Body of pancreas (tissue), 4 donors: ENCODE measurements at regions not wholly inside any gene's neighbourhood (a gene's known extent, or its start where the extent isn't known, plus 50 kb on each side); places are given as distances from the start of the nearest gene placed in this dataset.

Experiments used
- ATAC-seq: fragments of 150-250 bp; one replicate; pipeline ENCODE4 v1.9.1; 2016
- DNase-seq, 4 donors: peaks; one replicate each; pipeline ENCODE4 v3.0.0-alpha.2; 2019
- H3K27ac ChIP-seq, 4 donors: fragments of 200-600 bp; sonication (generic); 1 replicate in 3 of 4; 2 replicates in 1 of 4; pipeline versions ENCODE4 v1.5.1 to v1.6.1; 2016 to 2019; ENCODE audit warnings: mild to moderate bottlenecking in 1 of 4, mixed read lengths in 1 of 4, moderate library complexity in 1 of 4
- H3K27me3 ChIP-seq, 2 donors: fragments of 200-600 bp; sonication (generic); one replicate each; pipeline ENCODE4 v1.6.0; 2016; ENCODE audit warnings: mild to moderate bottlenecking in 1 of 2
- H3K36me3 ChIP-seq, 2 donors: fragments of 200-600 bp; sonication (generic); replicated peaks in 1 of 2; 2 replicates each; pipeline ENCODE4 v1.5.1; 2016; ENCODE audit warnings: low read depth in 2 of 2; ENCODE audit not compliant: insufficient read depth in 1 of 2
- H3K4me1 ChIP-seq: fragments of 200-600 bp; sonication (generic); one replicate; pipeline ENCODE4 v1.6.0; 2016
- H3K4me3 ChIP-seq, 2 donors: fragments of 200-600 bp; sonication (generic); 1 replicate in 1 of 2; 2 replicates in 1 of 2; pipeline ENCODE4 v1.5.1; 2016 to 2019
- H3K9me3 ChIP-seq, 3 donors: fragments of 200-600 bp; sonication (generic); 1 replicate in 2 of 3; 2 replicates in 1 of 3; pipeline ENCODE4 v1.5.1; 2016
- CTCF ChIP-seq, 7 experiments: fragments of 450-650 bp in 4 of 7; fragments of 200-600 bp in 3 of 7; sonication (generic) in 3 of 7; IDR thresholded peaks; one replicate each; pipeline ENCODE4 v1.5.1; 2016 to 2019; ENCODE audit warnings: antibody characterized with exemption in 7 of 7
- POLR2A ChIP-seq, 3 donors: fragments of 450-650 bp; IDR thresholded peaks; one replicate each; pipeline ENCODE4 v1.6.1; 2016; ENCODE audit warnings: antibody characterized with exemption in 3 of 3, mild to moderate bottlenecking in 2 of 3
- WGBS, 2 donors: methylation state at CpG; one replicate each; pipeline ENCODE4 v1.1.5; 2017; 5-methylcytosine and 5-hydroxymethylcytosine counted together
- intact Hi-C: fragments of 100-400 bp; cut with DNase I; formaldehyde crosslinking; loops from one replicate; pipeline ENCODE4 v1.15.1; 2023

GRCh38 chr2:173750353-173750801 lies 214.8 kb downstream of the SP3 start:
- Histone ChIP-seq H3K4me1 (no peaks in the 10 kb centered on the region), H3K4me3 (no peak overlapping the region), H3K27ac (no peak overlapping the region), H3K9me3 (no peaks in the 10 kb centered on the region), H3K27me3 (no peaks in the 10 kb centered on the region), H3K36me3 (no peaks in the 10 kb centered on the region)
- no peak for DNase-seq
- ATAC-seq = no peak
- TF ChIP-seq POLR2A (IDR thresholded peaks at IDR 0.05) (no peak), CTCF (IDR thresholded peaks at IDR 0.05) (no peak)
- intact Hi-C loops = no loop called here
- 71 to 72% methylated on average over 7 of the region's 7 CpGs for WGBS, 2 donors

- no peak overlapping the region for H3K4me3 ChIP-seq
- no peaks in the 10 kb centered on the region for H3K27me3 ChIP-seq
- H3K27ac ChIP-seq = no peak overlapping the region
- no peak for ATAC-seq
- no peak for TF ChIP-seq POLR2A (IDR thresholded peaks at IDR 0.05)
- no peak for TF ChIP-seq CTCF (IDR thresholded peaks at IDR 0.05)
- H3K36me3 ChIP-seq = no peaks in the 10 kb centered on the region
- WGBS, 2 donors = 67 to 68% methylated on average over 4 of the region's 4 CpGs
- no peaks in the 10 kb centered on the region for H3K9me3 ChIP-seq
- DNase-seq = no peak
- no peaks in the 10 kb centered on the region for H3K4me1 ChIP-seq
- intact Hi-C loops = no loop called here
Measured at GRCh38 chr2:173750831-173751230, 214.3 kb downstream of the SP3 start.

- ATAC-seq (no peak), DNase-seq (no peak)
- intact Hi-C loops = no loop called here
- Histone ChIP-seq H3K4me1 (no peaks in the 10 kb centered on the region), H3K36me3 (no peaks in the 10 kb centered on the region), H3K4me3 (no peak overlapping the region), H3K27me3 (no peaks in the 10 kb centered on the region), H3K9me3 (no peaks in the 10 kb centered on the region), H3K27ac (no peak overlapping the region)
- TF ChIP-seq POLR2A (IDR thresholded peaks at IDR 0.05) (no peak), CTCF (IDR thresholded peaks at IDR 0.05) (no peak)
- WGBS, 2 donors = 81 to 87% methylated on average over 9 of the region's 9 CpGs
Measured at GRCh38 chr2:173751245-173751975, 213.8 kb downstream of the SP3 start.

- 40 to 54% methylated on average over 1 of the region's 1 CpG for WGBS, 2 donors
- intact Hi-C loops = no loop called here
Measured at GRCh38 chr2:173752152-173752551, 213.0 kb downstream of the SP3 start.

More at GRCh38 chr2:173752152-173752551, 213.0 kb downstream of the SP3 start:
- Histone ChIP-seq H3K4me3 (no peak overlapping the region), H3K27me3 (no peaks in the 10 kb centered on the region), H3K4me1 (no peaks in the 10 kb centered on the region), H3K27ac (no peak overlapping the region), H3K36me3 (no peaks in the 10 kb centered on the region), H3K9me3 (no peaks in the 10 kb centered on the region)
- DNase-seq (no peak), ATAC-seq (no peak)
- TF ChIP-seq POLR2A (IDR thresholded peaks at IDR 0.05) = no peak
- no peak for TF ChIP-seq CTCF (IDR thresholded peaks at IDR 0.05)
